T-helper 2 cell treated with Interferon-gamma antibody and Interleukin-4, amounts not matched to agents 100 ng/mL and 5 ng/mL, for 36 hours (primary cell): ENCODE measurements at regions not wholly inside any gene's neighbourhood (a gene's known extent, or its start where the extent isn't known, plus 50 kb on each side); places are given as distances from the start of the nearest gene placed in this dataset.
"Not testable (repeated sequence)": the region's sequence is repeated elsewhere in the genome, so short reads cannot be mapped to it uniquely, and the experiment has no call there.

Experiments used
- intact Hi-C: fragments of 100-400 bp; cut with micrococcal nuclease; formaldehyde crosslinking; loops from one replicate; pipeline ENCODE4 v1.15.1; 2023

DNA sequence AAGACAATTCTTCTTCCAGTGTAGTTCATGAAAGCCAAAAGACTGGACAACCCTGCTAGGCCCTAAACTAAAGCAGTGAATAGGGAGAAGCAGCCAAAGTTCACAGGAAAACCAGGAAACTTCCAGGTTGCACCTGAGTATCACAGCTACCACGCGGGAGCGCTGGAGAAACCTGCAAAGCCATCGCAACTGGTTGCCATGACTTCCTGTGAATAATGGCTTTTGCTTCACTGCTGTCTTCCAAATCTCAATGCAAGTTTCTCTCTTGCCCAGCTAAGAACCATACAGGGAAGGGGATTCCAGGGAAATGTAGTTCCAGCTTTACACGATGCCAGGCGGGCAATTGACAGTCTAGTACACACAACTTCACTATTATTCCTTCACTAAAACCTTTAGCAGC, 114.1 kb downstream of the GXYLT1 start:
- intact Hi-C loops = no loop called here

DNA sequence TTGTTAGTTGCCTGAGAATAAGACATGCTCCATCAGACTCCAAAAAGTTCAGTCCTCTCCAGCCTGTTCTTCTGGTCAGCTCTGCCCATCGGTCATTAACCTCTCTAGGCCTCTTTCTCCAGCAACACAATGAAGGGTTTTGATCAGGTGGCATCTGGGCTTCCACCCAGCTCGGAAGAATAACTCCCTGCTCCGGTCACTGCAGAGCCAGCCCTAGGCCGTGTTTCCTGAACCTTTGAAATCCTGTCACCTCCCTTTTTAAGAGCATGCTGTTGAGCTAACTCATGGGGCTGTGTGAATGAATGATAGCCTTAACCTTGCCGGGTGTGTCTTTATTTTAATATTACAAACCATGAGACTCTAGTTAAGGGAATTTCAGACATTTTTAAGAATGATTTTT, 117.1 kb downstream of the GXYLT1 start:
- intact Hi-C loops = no loop called here

DNA sequence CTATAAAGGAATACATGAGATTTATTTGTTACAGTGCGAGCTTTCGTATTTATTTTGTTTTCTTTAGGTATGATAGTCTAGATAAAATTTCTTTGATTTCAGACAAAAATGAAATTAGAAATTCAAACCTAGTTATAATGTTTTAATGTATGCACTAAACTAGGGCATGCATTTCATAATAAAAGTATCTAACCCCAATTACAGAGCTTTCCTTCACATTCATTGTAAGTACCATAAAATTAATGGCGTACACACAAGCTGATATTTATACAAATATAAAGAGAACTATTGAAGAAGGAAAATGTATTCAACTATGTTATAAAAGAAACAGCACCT, 120.2 kb downstream of the GXYLT1 start:
- intact Hi-C loops = loop anchor here (1.0 to 2.0 kb wide), 3 partner anchors 308 to 1078 kb away; no protein-coding TSS in a partner anchor

DNA sequence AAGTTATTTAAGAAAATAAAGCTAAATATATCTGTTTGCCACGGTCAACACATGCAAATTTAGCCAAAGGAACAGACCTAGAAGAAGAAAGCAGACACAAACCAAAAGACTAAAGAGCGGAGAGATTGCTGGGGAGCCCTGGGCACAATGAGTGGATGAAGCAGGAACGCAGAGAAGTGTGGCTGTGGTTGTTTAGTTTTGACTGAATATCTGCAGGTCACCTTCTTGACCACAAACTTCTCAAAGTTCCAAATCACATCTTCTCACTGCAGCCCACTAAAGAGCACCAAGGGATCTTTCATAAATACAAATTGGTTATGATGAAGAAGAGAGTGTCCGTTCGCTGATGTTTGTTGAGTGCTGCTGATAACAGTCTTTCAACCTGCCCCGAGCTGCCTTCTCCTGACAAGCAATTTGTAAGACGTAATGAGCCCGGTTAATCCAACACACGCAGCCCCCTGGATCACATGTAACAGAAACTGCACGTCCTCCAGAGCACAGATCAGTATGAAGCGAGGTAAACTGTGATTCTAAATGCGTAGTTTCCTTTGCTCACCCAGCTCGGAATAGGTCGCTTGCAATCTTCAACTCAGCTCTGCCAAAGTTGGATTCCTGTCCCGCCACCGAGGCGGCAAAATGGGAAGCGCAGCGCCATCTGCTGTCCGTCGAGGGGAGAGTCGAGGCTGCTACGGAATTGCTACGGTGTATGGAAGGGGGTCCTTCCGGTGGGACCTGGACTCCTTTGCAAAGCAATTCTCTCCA, 120.8 kb downstream of the GXYLT1 start:
- intact Hi-C loops = loop anchor here (1.0 to 2.0 kb wide), 3 partner anchors 309 to 1078 kb away; no protein-coding TSS in a partner anchor

DNA sequence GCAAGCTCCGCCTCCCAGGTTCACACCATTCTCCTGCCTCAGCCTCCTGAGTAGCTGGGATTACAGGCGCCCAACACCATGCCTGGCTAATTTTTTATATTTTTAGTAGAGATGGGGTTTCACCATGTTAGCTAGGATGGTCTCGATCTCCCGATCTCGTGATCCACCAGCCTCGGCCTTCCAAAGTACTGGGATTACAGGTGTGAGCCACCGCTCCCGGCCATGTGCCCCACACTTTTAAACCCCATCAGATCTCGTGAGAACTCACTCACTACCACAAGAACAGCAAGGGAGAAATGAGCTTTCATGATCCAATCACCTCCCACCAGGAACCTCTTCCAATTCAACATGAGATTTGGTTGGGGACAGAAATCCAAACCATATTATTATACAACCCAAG, 122.7 kb downstream of the GXYLT1 start:
- intact Hi-C loops = not testable (repeated sequence)

DNA sequence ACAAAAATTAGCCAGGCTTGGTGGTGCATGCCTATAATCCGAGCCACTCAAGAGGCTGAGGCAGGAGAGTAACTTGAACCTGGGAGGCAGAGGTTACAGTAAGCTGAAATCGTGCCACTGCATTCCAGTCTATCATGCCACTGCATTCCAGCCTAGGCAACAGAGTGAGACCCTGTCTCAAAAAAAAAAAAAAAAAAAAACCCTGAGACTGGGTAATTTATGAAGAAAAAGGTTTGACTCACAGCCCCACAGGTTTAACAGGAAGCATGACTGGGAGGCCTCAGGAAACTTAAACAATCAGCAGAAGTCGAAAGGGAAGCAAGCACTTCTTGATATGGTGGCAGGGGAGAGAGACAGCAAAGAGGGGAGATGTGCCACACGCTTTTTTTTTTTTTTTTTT, 123.2 kb downstream of the GXYLT1 start:
- intact Hi-C loops = no loop called here

DNA sequence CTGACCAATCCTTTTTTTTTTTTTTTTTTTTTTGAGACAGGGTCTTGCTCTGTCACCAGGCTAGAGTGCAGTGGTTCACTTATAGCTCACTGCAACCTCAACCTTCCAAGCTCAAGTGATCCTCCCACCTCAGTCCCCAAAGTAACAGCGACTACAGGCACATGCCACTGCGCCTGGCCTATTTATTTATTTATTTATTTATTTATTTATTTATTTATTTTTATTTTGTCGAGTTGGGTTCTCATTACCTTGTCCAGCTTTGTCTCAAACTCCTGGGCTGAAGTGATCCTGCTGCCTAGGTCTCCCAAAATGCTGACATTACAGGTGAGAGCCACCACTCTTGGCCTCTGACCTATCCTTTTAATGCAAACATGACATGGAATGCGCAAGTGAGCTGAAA, 124.4 kb downstream of the GXYLT1 start:
- intact Hi-C loops = no loop called here

DNA sequence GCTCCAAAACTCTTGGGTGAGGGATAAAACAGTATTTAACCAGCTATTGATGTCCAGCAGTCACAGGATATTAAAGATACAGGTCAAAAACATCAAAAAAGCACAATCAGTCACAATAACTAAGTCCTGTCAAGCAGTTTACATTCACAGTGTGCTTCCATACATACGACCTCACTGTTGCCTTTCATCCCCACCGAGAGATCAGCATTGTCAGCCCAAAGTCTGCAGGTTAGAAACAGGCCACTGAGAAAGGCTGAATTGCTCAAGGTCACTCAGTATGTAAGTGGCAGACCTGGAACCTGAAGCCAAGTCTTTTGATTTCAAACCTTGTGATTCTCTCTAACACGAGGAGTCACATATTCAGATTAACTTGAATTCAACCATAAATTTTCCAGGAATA, 124.9 kb downstream of the GXYLT1 start:
- intact Hi-C loops = no loop called here

DNA sequence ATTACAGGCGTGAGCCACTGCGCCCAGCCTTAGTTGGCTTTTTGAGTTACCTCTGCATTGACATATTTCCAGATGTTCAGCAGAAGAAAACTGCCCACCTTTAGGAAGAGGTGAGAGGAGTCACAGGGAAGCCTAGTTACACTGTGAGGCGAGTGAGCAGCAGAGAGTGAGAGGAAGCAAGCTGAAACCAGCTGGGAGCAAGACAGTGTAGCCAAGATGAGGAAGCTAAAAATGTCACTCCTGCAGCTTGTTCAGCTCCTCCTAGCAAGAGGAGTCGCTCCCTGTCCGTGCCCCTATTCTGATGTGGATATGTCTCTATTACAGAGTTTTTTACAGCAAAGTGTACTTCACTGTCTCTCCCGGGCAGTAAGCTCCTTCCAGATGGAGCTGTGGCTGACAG, 127.6 kb downstream of the GXYLT1 start:
- intact Hi-C loops = no loop called here

DNA sequence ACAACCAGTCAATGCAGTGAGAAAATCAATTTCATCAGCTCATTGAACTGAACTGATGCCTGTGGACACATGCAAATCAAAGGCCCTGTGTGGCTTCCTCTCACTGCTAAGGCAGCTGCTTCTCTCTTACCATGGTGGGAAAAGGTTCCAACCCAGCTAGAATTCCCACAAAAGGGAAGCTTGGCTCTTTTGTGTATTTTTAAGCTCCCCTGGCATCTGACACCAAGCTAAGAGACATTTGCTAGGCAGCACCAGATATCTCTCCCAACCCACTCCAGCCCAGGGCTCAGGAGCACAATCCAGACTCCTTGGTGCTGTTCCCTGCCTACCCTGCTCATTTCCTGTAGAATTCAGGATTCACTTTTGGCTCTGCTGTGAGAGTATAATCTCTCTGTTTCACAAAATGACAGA, 129.6 kb downstream of the GXYLT1 start:
- intact Hi-C loops = no loop called here

DNA sequence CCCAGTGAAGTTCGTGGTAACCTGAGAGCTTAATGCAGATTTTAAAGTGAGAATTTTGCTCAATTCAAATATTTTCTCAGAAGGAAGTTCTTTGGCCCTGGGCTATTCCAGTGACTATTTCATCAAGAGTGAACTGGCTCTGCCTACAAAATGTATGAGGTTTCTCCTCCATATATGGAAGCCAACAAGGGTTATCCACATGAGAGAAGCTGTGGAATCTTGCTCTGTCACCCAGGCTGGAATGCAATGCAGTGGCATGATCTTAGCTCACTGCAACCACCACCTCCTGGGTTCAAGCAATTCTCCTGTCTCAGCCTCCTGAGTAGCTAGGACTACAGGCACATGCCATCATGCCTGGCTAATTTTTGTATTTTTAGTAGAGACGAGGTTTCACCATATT, 132.2 kb downstream of the GXYLT1 start:
- intact Hi-C loops = not testable (repeated sequence)

DNA sequence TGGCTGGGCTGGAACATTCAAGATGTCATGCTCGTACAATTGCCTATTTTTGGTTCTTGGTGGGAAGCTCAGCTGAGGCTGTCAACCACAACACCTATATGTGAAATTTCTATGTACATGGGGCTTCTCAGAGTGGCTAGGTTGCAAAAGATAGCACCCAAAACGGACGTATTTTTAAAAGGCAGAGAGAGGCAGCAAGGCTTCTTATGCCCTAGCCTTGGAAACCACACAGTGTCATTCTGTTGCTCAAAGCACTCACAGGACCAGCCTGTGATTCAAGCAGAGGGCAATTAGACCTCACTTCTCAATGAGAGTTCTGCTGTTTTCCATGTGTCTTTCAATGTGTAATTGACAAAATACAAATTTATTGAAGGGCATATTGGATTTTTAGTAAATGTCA, 134.0 kb downstream of the GXYLT1 start:
- intact Hi-C loops = no loop called here

DNA sequence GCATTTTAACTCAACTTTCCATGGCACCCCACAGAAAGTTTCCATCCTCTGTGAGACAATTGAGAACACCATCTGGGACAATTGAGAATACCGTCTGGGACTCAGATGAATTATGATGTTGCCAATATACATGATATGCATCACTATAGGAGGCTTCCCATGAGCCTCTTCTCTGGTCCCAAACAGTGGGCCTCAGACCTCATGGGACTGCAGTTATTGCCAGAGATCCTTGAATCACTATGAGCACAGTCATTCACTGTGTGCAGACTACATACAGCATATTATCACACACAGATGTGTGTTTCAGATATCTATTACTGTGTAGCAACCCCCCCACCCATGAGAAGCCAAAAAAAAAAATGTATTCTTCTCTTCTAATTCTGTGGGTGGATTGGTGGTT, 134.4 kb downstream of the GXYLT1 start:
- intact Hi-C loops = no loop called here

DNA sequence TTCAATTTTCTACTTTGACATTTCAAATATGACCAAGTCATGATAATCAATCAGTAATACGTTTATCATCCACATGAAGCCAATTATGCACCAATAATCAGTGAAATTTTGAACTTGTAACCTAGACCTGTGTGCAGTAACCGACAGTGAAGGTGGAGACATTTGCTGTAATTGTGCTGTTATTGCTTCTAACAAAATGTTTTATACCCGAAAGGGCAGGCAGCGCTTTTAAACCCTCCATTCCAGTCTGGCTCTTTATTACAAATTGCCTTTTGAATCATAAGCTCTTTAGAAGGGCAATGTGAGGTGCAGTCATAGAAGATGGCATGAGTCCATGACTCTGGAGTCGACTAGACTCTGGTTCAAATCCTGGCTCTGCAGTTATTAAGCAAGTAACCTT, 135.7 kb downstream of the GXYLT1 start:
- intact Hi-C loops = no loop called here

DNA sequence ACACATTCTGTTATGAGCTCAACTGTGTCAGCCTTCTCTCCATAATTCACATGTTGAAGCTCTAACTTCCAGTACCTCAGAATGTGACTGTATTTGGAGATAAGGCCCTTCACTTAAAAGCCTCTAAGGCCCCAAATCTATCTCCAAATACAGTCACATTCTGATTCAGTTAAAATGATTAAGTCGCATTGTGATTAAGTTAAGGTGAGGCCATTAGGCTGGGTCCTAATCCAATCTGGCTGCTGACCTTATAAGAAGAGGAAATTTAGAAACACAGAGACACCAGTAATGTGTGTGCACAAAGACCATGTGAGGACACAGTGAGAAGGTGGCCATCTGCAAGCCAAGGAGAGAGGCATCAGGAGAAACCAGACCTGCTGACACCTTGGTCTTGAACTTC, 141.6 kb downstream of the GXYLT1 start:
- intact Hi-C loops = no loop called here

DNA sequence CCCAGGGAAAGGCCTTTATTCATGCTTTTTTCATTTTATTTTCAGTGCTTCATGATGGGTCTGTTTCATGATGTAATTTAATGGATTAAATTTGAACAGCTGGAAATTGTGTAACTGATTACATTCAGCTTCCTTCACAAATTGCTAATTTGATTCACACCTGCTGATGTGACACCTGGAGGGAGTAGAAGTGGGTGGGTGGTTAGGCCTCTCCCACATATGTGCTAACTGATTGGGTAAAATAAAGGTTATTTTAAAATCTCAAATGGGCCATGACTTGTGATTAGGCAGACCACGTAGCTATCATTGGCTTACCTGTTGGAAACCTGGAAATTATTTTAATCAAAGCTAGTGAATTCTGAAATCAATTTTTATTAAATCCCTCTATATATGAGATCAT, 142.1 kb downstream of the GXYLT1 start:
- intact Hi-C loops = no loop called here

DNA sequence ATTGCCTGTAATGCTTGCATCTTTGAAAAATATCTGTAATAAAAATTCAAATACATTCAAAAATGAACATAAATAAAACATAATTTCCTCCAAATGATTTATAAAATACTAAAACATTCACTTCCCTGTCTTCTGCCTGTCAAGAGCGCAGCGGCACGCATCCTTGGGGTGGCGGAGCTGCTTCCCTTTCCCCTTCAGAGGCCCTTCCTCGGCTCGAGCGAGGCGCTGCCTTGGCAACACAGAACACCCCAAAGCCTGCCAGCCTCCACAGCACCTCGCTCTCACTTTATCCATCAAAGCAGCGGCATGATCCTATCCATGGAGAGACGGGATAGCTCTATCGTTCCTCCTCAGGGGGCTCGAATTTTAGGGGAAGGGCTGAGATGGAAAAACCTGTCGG, 146.2 kb downstream of the GXYLT1 start:
- intact Hi-C loops = no loop called here

DNA sequence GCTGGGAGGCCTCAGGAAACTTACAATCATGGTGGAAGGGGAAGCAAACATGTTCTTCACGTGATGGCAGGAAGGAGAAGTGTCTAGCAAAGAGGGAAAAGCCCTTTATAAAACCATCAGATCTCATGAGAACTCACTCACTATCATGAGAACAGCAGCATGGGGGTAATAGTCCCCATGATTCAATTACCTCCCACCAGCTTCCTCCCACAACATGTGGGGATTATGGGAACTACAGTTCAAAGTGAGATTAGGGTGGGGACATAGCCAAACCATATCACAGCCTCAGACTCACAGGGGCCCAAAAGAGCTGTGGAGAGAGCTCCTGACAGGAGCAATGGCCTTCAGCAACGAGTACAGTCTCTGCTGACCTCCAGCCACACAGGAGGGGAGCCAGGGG, 151.4 kb downstream of the GXYLT1 start:
- intact Hi-C loops = no loop called here

DNA sequence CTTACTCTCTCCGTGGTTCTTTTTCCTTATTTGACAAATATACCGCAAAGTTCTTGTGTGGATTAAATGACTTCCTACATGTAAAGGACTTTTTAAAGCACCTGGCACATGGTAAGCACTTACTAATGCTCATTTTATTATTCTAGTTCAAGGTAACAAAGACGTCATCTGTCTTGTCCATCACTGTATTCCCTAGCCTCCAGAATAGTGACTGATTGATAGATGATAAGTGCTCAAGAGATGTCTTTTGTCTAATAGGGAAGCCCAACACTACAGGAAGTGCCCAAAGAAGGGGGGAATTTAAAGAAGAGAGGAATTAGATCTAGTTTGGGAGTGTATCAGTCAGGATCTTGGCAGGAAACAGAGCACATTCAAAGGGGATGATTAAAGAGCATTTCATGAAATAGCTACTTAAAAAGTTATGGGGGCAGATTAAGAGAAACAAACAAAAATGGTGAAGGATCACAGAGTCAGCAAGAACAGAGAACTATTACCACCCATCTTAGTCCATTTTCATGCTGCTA, 151.9 kb downstream of the GXYLT1 start:
- intact Hi-C loops = no loop called here

DNA sequence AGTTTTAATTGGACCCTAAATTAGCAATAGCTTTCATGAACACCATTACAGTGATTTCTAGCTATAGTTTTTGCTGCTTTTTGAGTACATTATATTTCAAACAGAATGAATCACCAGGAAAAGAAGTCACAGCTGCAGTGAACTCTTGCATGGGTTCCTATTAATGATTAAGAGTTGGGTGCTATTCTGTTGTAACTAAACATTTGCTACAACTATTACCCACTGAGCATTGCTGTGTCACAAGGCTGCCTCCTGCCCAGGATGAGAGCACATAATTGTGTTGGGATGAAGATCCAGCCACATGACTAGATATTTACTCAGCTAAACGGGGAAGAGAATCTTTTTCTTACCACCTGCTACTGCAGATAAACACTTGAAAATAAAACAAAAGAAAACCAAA, 152.7 kb downstream of the GXYLT1 start:
- intact Hi-C loops = no loop called here

DNA sequence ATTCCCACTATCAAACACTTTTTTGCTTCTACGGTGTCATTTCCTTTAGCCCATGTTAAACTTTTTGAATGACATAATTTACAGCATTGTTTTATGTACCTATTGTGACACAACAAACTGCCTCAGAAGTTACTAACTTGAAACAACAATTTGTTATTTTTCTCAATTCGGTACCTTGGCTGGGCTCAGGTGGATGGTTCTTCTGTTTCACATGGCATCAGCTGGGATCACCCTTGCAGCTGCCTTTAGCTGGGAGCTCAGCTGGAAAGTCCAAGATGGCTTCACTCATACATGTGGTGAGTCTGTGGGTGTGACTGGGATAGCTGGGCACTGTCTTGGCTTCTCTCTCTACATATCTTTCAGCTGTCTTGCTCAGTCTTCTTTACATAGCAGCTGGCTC, 156.0 kb downstream of the GXYLT1 start:
- intact Hi-C loops = no loop called here

DNA sequence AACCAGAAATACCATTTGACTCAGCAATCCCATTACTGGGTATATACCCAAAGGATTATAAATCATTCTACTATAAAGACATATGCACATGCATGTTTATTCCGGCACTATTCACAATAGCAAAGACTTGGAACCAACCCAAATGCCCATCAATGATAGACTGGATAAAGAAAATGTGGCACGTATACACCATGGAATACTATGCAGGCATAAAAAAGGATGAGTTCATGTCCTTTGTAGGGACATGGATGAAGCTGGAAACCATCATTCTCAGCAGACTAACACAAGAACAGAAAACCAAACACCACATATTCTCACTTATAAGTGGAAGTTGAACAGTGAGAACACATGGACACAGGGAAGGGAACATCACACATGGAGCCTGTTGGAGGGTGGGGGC, 158.2 kb downstream of the GXYLT1 start:
- intact Hi-C loops = not testable (repeated sequence)

DNA sequence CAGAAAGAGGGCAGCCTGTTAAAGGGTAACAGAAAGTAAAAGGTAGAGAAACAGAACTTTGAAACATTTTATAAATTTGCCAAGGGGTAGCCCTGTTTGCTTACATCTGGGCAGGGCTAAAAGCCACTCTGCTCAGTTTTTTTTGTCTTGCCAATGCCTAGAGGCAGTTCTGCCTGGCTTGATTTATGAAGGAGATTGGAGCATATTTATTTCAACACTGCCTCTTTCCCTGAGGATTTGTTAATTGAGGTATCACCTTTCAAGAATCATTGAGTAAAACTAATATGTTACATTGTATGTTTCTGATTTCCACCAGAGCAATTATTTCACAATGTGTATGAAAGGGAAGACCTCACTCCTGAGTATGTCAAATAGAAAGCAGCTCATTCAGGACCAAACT, 160.8 kb downstream of the GXYLT1 start:
- intact Hi-C loops = no loop called here

DNA sequence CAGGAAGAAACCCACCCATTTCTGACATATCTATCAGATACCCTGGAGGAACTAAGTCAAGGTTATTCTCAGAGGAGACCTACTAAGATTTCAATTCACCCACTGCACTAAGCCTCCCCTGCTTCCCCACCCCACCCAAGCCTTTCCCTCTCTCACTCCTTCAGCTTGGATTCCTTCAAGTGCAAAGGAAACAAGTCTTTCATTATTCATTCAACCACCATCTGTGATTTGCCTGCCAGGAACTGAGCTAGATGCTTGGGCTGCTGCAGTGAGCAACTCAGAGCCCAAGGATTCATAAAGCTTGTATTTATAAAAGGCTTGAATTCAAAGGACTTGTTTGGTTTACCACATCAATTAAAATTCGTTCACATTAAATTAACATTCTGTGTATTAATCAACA, 161.3 kb downstream of the GXYLT1 start:
- intact Hi-C loops = no loop called here
